ENCODE measurements at regions not wholly inside any gene's neighbourhood (a gene's known extent, or its start where the extent isn't known, plus 50 kb on each side); places are given as distances from the start of the nearest gene placed in this dataset.
"Not testable (repeated sequence)": the region's sequence is repeated elsewhere in the genome, so short reads cannot be mapped to it uniquely, and the experiment has no call there.

DNA sequence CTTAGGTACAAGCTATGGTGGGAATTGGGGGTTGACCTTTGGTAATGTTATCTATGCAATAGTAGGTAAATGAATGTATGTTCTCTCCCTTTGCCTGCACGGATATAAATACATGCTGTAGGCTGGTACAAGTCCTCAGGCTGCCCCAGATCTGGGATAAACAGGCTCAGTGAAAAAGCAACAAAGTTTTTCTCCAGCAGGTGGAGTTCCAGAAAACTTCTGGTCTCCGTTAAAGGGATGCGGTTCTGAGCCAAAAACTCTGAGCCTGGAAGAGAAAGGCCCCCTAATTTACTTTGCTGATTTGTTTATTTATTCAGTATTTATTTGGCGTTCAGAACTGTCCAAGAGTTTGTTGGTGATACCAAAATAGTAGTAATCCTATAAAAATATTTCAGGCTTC lies 204.7 kb downstream of the ADRA2A start:
- ChIA-PET CTCF (no interaction called here), POLR2A (no interaction called here)
- no peak for DNase-seq
- H3K4me3 Mint-ChIP-seq, result no peak overlapping the region
- peaks cover 7% of the 10 kb centered on the region for H3K27me3 Mint-ChIP-seq
- H3K36me3 Mint-ChIP-seq, result no peaks in the 10 kb centered on the region
- H3K27ac Mint-ChIP-seq, result no peak overlapping the region
- intact Hi-C loops (cut with micrococcal nuclease), result no loop called here
- no peaks in the 10 kb centered on the region for H3K9me3 Mint-ChIP-seq
- no peaks in the 10 kb centered on the region for H3K4me1 Mint-ChIP-seq (ENCODE audit: low read depth)

GRCh38 chr10:111289461-111289860 lies 212.6 kb downstream of the ADRA2A start:
- Mint-ChIP-seq H3K4me3 (no peak overlapping the region), H3K36me3 (no peaks in the 10 kb centered on the region), H3K9me3 (no peaks in the 10 kb centered on the region), H3K27me3 (peaks cover 8% of the 10 kb centered on the region), H3K27ac (no peak overlapping the region), H3K4me1 (ENCODE audit: low read depth) (no peaks in the 10 kb centered on the region)
- no peak for DNase-seq
- intact Hi-C loops (cut with micrococcal nuclease), result no loop called here
- POLR2A ChIA-PET, result no interaction called here
- CTCF ChIA-PET, result interaction anchor here (1.0 to 1.1 kb wide), 2 partner anchors 214 to 309 kb away, joined by 3 read pairs; no protein-coding TSS in a partner anchor

- H3K27me3 Mint-ChIP-seq, result peaks cover 16% of the 10 kb centered on the region
- no peaks in the 10 kb centered on the region for H3K36me3 Mint-ChIP-seq
- no peak for DNase-seq
- ChIA-PET POLR2A (no interaction called here), CTCF (no interaction called here)
- H3K4me3 Mint-ChIP-seq, result no peak overlapping the region
- H3K4me1 Mint-ChIP-seq (ENCODE audit: low read depth), result no peaks in the 10 kb centered on the region
- no peaks in the 10 kb centered on the region for H3K9me3 Mint-ChIP-seq
- no peak overlapping the region for H3K27ac Mint-ChIP-seq
- intact Hi-C loops (cut with micrococcal nuclease), result no loop called here
Measured at GRCh38 chr10:111290649-111291048, 213.8 kb downstream of the ADRA2A start.

DNA sequence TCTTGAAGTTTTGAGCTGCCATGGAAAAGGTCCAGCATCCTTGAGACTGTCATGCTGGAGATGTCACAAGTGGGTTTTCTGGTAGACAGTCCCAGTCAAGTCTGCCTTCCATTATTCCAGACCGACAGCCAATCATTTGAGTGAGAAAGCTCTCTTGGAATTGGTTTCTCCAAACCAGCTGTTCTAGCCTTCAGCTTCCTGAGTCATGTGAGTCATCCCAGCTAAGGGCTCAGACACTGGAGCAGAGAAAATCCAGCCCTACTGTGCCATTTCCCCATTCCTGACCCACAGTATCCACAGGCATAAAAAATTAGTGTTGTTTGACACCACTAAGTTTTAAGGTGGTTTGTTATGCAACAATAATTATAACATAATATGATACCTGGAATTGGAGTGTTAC lies 219.0 kb downstream of the ADRA2A start:
- Mint-ChIP-seq H3K27me3 (peaks cover 18% of the 10 kb centered on the region), H3K27ac (no peak overlapping the region), H3K9me3 (no peaks in the 10 kb centered on the region), H3K36me3 (no peaks in the 10 kb centered on the region), H3K4me3 (no peak overlapping the region), H3K4me1 (ENCODE audit: low read depth) (no peaks in the 10 kb centered on the region)
- ChIA-PET POLR2A (no interaction called here), CTCF (no interaction called here)
- DNase-seq, result no peak
- intact Hi-C loops (cut with micrococcal nuclease), result no loop called here

GRCh38 chr10:111297351-111297848 lies 220.6 kb downstream of the ADRA2A start:
- POLR2A ChIA-PET, result no interaction called here
- Mint-ChIP-seq H3K27ac (no peak overlapping the region), H3K9me3 (no peaks in the 10 kb centered on the region), H3K4me1 (ENCODE audit: low read depth) (no peaks in the 10 kb centered on the region), H3K27me3 (peaks cover 23% of the 10 kb centered on the region), H3K4me3 (no peak overlapping the region), H3K36me3 (no peaks in the 10 kb centered on the region)
- CTCF ChIA-PET, result no interaction called here
- DNase-seq, result no peak
- intact Hi-C loops (cut with micrococcal nuclease), result no loop called here

DNA sequence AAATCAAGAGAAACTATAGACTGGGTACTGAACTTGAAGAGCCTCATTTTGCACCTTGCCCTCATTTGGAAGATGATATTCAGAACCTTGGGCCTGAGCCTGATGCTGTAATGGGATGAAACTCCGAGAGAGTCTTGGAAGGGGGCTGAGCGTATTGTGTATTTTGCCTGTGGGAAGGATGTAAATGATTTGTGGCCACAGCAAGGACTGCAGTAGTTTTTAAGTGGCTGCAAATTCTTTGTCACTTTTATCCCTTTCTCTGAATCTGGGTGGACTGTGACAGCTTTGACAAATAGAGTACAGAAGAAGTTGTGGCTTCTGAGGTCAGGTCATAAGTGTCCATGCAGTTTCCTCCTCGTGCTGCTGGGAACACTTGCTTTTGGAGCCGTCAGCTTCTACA lies 221.2 kb downstream of the ADRA2A start:
- Mint-ChIP-seq H3K9me3 (no peaks in the 10 kb centered on the region), H3K27ac (no peak overlapping the region), H3K4me1 (ENCODE audit: low read depth) (no peaks in the 10 kb centered on the region), H3K4me3 (no peak overlapping the region), H3K36me3 (no peaks in the 10 kb centered on the region), H3K27me3 (peaks cover 23% of the 10 kb centered on the region)
- intact Hi-C loops (cut with micrococcal nuclease), result no loop called here
- ChIA-PET POLR2A (no interaction called here), CTCF (no interaction called here)
- DNase-seq, result no peak

GRCh38 chr10:111299037-111299436 lies 222.2 kb downstream of the ADRA2A start:
- no peak for DNase-seq
- no peak overlapping the region for H3K4me3 Mint-ChIP-seq
- H3K27ac Mint-ChIP-seq, result no peak overlapping the region
- H3K9me3 Mint-ChIP-seq, result no peaks in the 10 kb centered on the region
- H3K4me1 Mint-ChIP-seq (ENCODE audit: low read depth), result no peaks in the 10 kb centered on the region
- no peaks in the 10 kb centered on the region for H3K36me3 Mint-ChIP-seq
- H3K27me3 Mint-ChIP-seq, result peaks cover 20% of the 10 kb centered on the region
- intact Hi-C loops (cut with micrococcal nuclease), result no loop called here
- ChIA-PET POLR2A (no interaction called here), CTCF (no interaction called here)

GRCh38 chr10:111303887-111304286 lies 227.1 kb downstream of the ADRA2A start:
- Mint-ChIP-seq H3K36me3 (no peaks in the 10 kb centered on the region), H3K9me3 (no peaks in the 10 kb centered on the region), H3K4me3 (no peak overlapping the region), H3K4me1 (ENCODE audit: low read depth) (no peaks in the 10 kb centered on the region), H3K27me3 (peaks cover 9% of the 10 kb centered on the region), H3K27ac (no peak overlapping the region)
- ChIA-PET POLR2A (no interaction called here), CTCF (interaction anchor here (0.6 kb wide), 1 partner anchor 268 kb away, joined by 4 read pairs; no protein-coding TSS in a partner anchor)
- DNase-seq, result no peak
- intact Hi-C loops (cut with micrococcal nuclease), result no loop called here

DNA sequence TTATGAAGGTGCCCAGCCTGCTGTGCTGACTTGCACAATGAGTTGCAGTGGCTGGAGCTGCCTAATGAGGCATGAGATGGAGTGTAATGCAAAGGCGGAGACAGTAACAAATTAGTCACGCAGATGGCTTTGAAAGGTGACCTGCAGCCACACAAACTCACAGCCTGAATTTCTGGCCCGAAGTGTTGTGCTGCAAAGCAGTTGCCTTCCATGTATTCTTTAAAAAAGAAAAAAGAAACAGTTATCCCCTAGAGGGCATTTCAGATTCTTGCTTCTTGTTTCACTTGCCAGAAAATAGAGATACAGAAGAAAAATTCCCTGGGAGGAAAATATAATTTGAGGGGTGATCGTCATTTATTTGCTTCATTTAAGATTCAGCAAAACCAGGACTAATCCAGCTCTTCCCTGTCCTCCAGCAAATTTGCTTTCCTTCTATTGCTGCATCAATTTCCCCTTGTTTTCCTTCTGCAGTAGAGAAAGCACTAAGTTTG lies 239.9 kb downstream of the ADRA2A start:
- no peak for DNase-seq
- H3K9me3 Mint-ChIP-seq, result no peaks in the 10 kb centered on the region
- intact Hi-C loops (cut with micrococcal nuclease), result no loop called here
- H3K36me3 Mint-ChIP-seq, result no peaks in the 10 kb centered on the region
- CTCF ChIA-PET, result interaction anchor here (1.5 kb wide), 1 partner anchor 16 kb away, joined by 3 read pairs; no protein-coding TSS in a partner anchor
- no peaks in the 10 kb centered on the region for H3K4me1 Mint-ChIP-seq (ENCODE audit: low read depth)
- POLR2A ChIA-PET, result no interaction called here
- no peak overlapping the region for H3K4me3 Mint-ChIP-seq
- H3K27me3 Mint-ChIP-seq, result peaks cover 10% of the 10 kb centered on the region
- H3K27ac Mint-ChIP-seq, result no peak overlapping the region

DNA sequence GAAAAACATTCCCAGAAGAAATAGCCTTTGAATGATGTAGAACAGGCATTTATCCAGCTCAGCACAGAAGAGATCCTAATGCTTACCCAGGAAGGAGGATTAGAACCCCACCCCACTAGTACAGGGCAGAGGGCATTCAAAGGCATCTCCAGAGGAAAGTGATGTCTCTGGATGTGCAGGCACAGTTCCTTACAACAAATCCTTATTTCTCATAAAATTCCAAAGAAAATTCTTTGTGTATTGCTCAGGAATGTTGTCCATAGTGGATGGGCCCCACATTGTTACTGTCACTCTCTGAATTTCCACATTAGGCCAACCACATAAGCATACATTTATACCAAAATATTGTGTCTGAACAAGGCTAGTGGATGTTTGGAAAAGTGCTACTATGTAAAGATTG lies 243.0 kb downstream of the ADRA2A start:
- H3K36me3 Mint-ChIP-seq, result no peaks in the 10 kb centered on the region
- ChIA-PET CTCF (no interaction called here), POLR2A (no interaction called here)
- no peak for DNase-seq
- no peaks in the 10 kb centered on the region for H3K4me1 Mint-ChIP-seq (ENCODE audit: low read depth)
- H3K9me3 Mint-ChIP-seq, result no peaks in the 10 kb centered on the region
- peaks cover 16% of the 10 kb centered on the region for H3K27me3 Mint-ChIP-seq
- intact Hi-C loops (cut with micrococcal nuclease), result no loop called here
- no peak overlapping the region for H3K4me3 Mint-ChIP-seq
- H3K27ac Mint-ChIP-seq, result no peak overlapping the region

DNA sequence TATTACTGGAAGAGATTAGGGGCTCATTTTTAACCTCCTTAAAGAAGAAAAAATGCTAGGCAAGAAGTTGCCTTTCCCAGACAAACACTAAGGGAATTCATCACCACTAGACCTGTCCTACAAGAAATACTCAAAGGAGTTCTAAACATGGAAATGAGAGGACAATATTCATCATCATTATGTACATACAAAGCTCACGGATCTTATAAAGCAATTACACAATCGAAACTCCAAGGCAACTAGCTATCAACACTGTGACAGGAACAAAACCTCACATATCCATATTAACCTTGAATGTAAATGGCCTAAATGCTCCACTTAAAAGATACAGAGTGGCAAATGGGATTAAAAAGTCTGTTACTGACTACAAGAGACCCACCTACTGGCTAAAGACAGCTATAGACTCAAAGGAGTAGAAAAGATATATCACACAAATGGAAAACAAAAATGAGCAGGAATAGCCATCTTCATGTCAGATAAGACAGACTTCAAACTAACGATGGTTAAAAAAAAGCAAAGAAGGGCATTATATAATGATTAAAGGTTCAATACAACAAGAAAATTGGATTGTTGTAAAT lies 246.6 kb downstream of the ADRA2A start:
- H3K4me3 Mint-ChIP-seq, result no peak overlapping the region
- peaks cover 14% of the 10 kb centered on the region for H3K27me3 Mint-ChIP-seq
- intact Hi-C loops (cut with micrococcal nuclease), result no loop called here
- no peak for DNase-seq
- CTCF ChIA-PET, result no interaction called here
- H3K9me3 Mint-ChIP-seq, result no peaks in the 10 kb centered on the region
- no peak overlapping the region for H3K27ac Mint-ChIP-seq
- no peaks in the 10 kb centered on the region for H3K4me1 Mint-ChIP-seq (ENCODE audit: low read depth)
- no peaks in the 10 kb centered on the region for H3K36me3 Mint-ChIP-seq
- POLR2A ChIA-PET, result no interaction called here

DNA sequence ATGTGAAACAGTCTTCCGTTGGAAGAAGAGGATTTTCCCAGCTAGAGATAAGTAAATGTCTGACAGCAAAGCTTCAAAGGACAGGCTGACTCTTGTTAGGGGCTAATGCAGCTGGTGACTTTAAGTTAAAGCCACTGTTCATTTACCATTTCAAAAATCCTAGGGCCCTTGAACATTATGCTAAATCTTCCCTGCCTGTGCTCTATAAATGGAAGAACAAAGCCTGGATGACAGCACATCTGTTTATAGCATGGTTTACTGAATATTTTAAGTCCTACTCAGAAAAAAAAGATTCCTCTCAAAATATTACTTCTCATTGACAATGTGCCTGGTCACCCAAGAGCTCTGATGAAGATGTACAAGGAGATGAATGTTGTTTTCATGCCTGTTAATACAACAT lies 255.3 kb downstream of the ADRA2A start:
- H3K4me1 Mint-ChIP-seq (ENCODE audit: low read depth); H3K27me3 Mint-ChIP-seq; H3K9me3 Mint-ChIP-seq; DNase-seq; POLR2A ChIA-PET; intact Hi-C loops (cut with micrococcal nuclease); CTCF ChIA-PET; H3K4me3 Mint-ChIP-seq; H3K36me3 Mint-ChIP-seq; H3K27ac Mint-ChIP-seq: not testable (repeated sequence)

DNA sequence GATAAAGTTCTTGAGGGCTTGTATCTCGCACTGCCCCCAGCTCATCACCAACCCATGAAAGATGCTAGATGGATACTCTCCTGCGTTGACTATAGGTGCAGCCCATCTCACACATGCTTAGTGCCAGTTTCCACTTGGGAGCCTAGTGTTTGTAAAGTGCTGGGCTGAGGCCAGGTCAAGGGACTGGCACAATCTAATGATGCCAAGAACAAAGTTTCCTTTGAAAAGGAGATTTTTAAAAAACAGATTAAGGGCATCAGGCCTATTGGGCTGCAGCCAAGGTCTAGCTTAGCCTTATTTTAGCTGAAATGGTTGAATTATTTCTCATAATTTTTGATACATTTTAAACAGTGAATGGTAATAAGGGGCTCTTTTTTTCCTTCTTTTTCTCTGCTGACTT lies 259.0 kb downstream of the ADRA2A start:
- CTCF ChIA-PET, result no interaction called here
- peaks cover 9% of the 10 kb centered on the region for H3K9me3 Mint-ChIP-seq

More for the DNA sequence above, 259.0 kb downstream of the ADRA2A start:
- POLR2A ChIA-PET, result no interaction called here
- H3K4me1 Mint-ChIP-seq (ENCODE audit: low read depth), result no peaks in the 10 kb centered on the region
- H3K36me3 Mint-ChIP-seq, result peaks cover 2% of the 10 kb centered on the region
- peaks cover 5% of the 10 kb centered on the region for H3K27me3 Mint-ChIP-seq
- intact Hi-C loops (cut with micrococcal nuclease), result no loop called here
- H3K4me3 Mint-ChIP-seq, result no peak overlapping the region
- no peak for DNase-seq
- H3K27ac Mint-ChIP-seq, result no peak overlapping the region

All from activated CD4-positive, alpha-beta memory T cell treated with anti-CD3 and anti-CD28 coated beads for 36 hours (primary cell).